ENCODE measurements at regions not wholly inside any gene's neighbourhood (a gene's known extent, or its start where the extent isn't known, plus 50 kb on each side); places are given as distances from the start of the nearest gene placed in this dataset.

DNA sequence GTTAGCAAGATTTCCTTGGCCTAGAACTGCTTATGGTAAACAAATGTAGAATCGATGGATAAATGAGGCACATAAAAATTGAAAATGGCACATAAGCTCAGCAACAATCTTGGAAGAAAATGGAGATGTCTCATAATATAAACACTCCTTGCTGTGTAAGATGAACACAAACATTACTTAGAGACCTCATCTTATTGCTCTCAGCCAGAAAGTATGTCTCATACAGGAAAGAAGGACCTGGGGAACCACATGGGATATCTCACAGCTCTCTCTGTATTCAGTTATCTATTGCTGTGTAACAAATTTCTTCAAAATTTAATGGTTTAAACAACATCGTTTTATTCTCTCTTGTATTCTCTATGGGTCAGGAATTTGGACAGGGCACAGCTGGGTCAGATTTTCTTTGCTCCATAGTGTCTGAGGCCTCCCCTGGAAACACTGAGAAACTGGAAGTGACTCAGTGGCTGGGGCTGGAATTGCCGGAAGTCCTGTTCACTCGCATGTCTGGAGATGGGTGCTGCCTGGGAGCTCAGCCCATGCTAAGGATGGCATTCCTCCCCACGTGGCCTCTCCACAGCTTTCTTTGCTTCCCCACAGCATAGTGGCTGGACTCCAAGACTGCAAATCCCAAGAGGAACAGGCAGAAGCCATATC is 105.1 kb downstream of the NUFIP1 start (continued):
- TF ChIP-seq KAT2B (IDR thresholded peaks at IDR 0.05; ENCODE audit: borderline replicate concordance, low read depth, low read length) (no peak), STAT5B (CRISPR knock-in tag; IDR thresholded peaks at IDR 0.05) (no peak), NR1H2 (CRISPR knock-in tag; IDR thresholded peaks at IDR 0.05; ENCODE audit: borderline replicate concordance, low read depth) (no peak), ZNF484 (CRISPR knock-in tag; IDR thresholded peaks at IDR 0.05; ENCODE audit: borderline replicate concordance, low read depth) (no peak), ZFP37 (CRISPR knock-in tag; IDR thresholded peaks at IDR 0.05; ENCODE audit: borderline replicate concordance) (no peak), BCL6 (CRISPR knock-in tag; IDR thresholded peaks at IDR 0.05) (no peak), ZNF878 (CRISPR knock-in tag; IDR thresholded peaks at IDR 0.05) (no peak)

DNA sequence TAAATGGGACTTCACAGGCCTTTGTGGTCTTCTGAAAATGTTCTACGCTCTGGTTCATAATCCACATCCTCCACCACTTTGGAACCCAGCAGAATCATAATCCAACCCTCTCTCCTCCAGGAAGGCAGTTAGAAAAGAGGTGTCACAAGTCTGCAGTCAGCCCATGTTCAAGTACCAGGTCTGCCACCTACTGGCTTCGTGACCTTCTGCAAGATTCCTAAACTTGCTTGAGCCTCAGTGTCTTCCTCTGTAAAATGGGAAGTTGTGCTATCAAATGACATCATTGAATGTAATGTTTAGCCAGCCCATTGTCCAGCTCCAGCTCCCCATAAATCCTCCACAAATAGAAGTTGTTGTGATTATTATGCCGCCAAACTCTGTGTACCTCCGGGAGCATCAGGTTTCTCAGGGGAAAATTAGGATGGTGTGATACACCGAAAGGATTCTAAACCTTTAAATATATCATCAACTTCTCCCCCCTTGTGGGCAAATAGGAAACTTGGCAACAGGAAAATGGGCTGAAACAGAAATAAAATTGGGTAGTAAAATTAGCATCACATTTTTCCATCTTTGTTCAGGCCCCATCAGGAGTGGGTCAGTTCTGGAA is 109.7 kb downstream of the NUFIP1 start:
- ChIA-PET POLR2A (no interaction called here), CTCF (ENCODE audit: low intra/inter-chr PET ratio, low total read pairs) (interaction anchor here (1.2 kb wide), 1 partner anchor 396 kb away, joined by 5 read pairs; no protein-coding TSS in a partner anchor)
- no TSS peak for BruUV-seq (replicated peaks)
- no peaks in the 10 kb centered on the region for H3K79me2 ChIP-seq (ENCODE audit: insufficient read depth, low read length)
- in situ Hi-C loops (cut with HindIII; ENCODE audit: extremely low pct_ligation_motif_present, low pct_unique_long_range_greater_than_20kb) (loop anchor here (10.0 kb wide), 1 partner anchor 405 kb away; no protein-coding TSS in a partner anchor), intact Hi-C loops (cut with micrococcal nuclease; ENCODE audit: unreplicated experiment) (loop anchor here (5.0 kb wide), 1 partner anchor 397 kb away; no protein-coding TSS in a partner anchor)
- no peak overlapping the region for H3K4me3 ChIP-seq (replicated peaks in 1 of 3; ENCODE audit: insufficient read depth in 1 of 3, low read depth in 2 of 3, low read length in 3 of 3)
- DNase-seq (ENCODE audit: low spot score) (no peak), FAIRE-seq (peak; percentile 60), ATAC-seq (peak; percentile 31; the same call in 1 of the 3 replicates)
- H4K20me1 ChIP-seq (ENCODE audit: insufficient read depth, low read length): no peaks in the 10 kb centered on the region
- H3K9me3 ChIP-seq (ENCODE audit: low read length): no peaks in the 10 kb centered on the region; the same call in 1 of the 2 replicates
- no peaks in the 10 kb centered on the region for H3K36me3 ChIP-seq (replicated peaks in 1 of 2; ENCODE audit: control insufficient read depth in 1 of 2, insufficient read depth in 2 of 2, low read length in 2 of 2)
- no peak overlapping the region for H3K4me2 ChIP-seq (ENCODE audit: low read depth, low read length)
- H3K27ac ChIP-seq (ENCODE audit: extremely low read length, insufficient read depth, low read length): no peak overlapping the region
- H3K9ac ChIP-seq (ENCODE audit: insufficient read depth, low read depth, low read length): no peak overlapping the region
- WGBS (ENCODE audit: low lambda C conversion rate): 54% methylated on average over 5 of the region's 5 CpGs
- H2AFZ ChIP-seq (ENCODE audit: low read length): no peak overlapping the region
- H3K4me1 ChIP-seq (ENCODE audit: insufficient read depth, low read length): peaks cover 7% of the 10 kb centered on the region
- no peaks in the 10 kb centered on the region; a peak in 1 of 5 replicates for H3K27me3 ChIP-seq (ENCODE audit: control insufficient read depth in 1 of 2, insufficient read depth in 2 of 2, low read length in 2 of 2)
- TF ChIP-seq KDM1A (CRISPR knock-in tag; IDR thresholded peaks at IDR 0.05) (0 out of 2 replicates have a peak, but pooled peaks have one; percentile 21), STAG1 (CRISPR knock-in tag; IDR thresholded peaks at IDR 0.05) (peak; percentile 58), ZBTB3 (CRISPR knock-in tag; IDR thresholded peaks at IDR 0.05; ENCODE audit: borderline replicate concordance, low read depth) (no peak), ZMYM3 (CRISPR knock-in tag; IDR thresholded peaks at IDR 0.05) (peak; percentile 18; the same call in 1 of the 2 replicates), ATF7 (IDR thresholded peaks at IDR 0.05) (peak; percentile 47), ATF7 (CRISPR knock-in tag; IDR thresholded peaks at IDR 0.05) (no peak), ZNF629 (CRISPR knock-in tag; conservative IDR thresholded peaks at IDR 0.05) (peak; percentile 96), FOXC1 (CRISPR knock-in tag; IDR thresholded peaks at IDR 0.05; ENCODE audit: borderline replicate concordance) (no peak), SMC3 (IDR thresholded peaks at IDR 0.05; ENCODE audit: low read length) (0 out of 2 replicates have a peak, but pooled peaks have one; percentile 17)
- TF ChIP-seq, protein P1, sequence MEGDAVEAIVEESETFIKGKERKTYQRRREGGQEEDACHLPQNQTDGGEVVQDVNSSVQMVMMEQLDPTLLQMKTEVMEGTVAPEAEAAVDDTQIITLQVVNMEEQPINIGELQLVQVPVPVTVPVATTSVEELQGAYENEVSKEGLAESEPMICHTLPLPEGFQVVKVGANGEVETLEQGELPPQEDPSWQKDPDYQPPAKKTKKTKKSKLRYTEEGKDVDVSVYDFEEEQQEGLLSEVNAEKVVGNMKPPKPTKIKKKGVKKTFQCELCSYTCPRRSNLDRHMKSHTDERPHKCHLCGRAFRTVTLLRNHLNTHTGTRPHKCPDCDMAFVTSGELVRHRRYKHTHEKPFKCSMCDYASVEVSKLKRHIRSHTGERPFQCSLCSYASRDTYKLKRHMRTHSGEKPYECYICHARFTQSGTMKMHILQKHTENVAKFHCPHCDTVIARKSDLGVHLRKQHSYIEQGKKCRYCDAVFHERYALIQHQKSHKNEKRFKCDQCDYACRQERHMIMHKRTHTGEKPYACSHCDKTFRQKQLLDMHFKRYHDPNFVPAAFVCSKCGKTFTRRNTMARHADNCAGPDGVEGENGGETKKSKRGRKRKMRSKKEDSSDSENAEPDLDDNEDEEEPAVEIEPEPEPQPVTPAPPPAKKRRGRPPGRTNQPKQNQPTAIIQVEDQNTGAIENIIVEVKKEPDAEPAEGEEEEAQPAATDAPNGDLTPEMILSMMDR (CRISPR knock-in tag; IDR thresholded peaks at IDR 0.05): peak; percentile 65
- TF ChIP-seq, protein P2, sequence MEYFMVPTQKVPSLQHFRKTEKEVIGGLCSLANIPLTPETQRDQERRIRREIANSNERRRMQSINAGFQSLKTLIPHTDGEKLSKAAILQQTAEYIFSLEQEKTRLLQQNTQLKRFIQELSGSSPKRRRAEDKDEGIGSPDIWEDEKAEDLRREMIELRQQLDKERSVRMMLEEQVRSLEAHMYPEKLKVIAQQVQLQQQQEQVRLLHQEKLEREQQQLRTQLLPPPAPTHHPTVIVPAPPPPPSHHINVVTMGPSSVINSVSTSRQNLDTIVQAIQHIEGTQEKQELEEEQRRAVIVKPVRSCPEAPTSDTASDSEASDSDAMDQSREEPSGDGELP (IDR thresholded peaks at IDR 0.05; ENCODE audit: borderline replicate concordance, low read depth): no peak
